Renal pelvis (tissue), 1 donor: ENCODE measurements at regions not wholly inside any gene's neighbourhood (a gene's known extent, or its start where the extent isn't known, plus 50 kb on each side); places are given as distances from the start of the nearest gene placed in this dataset.
A peak's percentile ranks its signal among the peaks of the same experiment; 100 is the strongest.
"Not testable (repeated sequence)": the region's sequence is repeated elsewhere in the genome, so short reads cannot be mapped to it uniquely, and the experiment has no call there.

ENCODE experiments used
- DNase-seq: peaks from one replicate; pipeline ENCODE4 v3.0.0-alpha.2; 2013

GRCh38 chr1:146510248-146510983 is 281.6 kb upstream of the NOTCH2NLA start:
- not testable (repeated sequence) for DNase-seq

DNA sequence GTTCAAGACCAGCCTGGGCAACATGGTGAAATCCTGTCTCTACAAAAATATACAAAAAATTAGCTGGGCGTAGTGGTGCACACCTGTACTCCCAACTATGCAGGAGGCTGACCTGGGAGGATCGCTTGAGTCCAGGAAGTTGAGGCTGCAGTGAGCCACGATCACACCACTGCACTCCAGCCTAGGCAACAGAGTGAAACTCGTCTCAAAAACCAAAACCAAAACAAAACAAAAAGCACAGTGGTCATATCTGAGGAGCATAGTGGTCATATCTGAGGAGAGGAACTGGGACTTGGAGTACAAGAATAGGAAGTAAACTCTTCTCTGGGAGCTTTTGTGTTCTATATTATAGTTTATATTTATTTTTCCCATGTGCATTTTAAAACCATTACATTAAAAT is 275.3 kb upstream of the NOTCH2NLA start:
- not testable (repeated sequence) for DNase-seq

DNA sequence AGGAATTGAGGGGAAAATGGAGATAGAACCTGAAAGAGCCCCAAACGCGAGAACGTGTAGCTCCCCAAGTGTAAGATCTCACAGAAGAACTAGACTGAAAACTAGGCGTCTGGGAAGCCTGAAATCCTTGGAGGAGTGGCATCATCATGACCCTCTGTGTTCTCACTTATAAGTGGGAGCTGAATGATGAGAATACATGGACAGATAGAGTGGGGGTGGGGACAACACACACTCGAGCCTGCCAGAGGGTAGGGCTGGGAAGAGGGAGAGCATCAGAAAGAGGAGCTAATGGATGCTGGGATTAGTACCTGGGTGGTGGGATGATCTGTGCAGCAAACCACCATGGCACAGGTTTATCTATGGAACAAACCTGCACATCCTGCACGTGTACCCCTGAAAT is 258.7 kb upstream of the NOTCH2NLA start:
- not testable (repeated sequence) for DNase-seq

DNA sequence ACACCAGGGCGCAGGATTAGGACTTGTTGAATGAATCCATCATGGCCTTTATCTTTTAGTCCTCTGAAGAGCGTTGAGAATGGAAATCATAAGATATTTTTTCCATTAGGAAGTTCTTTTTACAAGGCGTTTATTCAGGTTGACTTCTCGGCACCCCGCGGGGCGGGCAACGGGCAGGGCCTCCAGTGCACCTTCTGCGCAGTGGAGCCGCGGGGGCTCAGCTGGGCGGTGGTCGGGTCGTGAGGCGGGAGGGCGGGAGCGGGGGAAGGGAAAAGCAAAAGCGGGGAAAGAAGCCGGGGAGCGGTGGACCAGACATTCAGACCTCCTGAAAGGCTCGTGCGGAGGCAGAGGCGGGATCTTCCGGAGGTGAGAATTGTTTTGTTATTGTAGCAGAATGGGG is 258.3 kb upstream of the NOTCH2NLA start:
- not testable (repeated sequence) for DNase-seq

DNA sequence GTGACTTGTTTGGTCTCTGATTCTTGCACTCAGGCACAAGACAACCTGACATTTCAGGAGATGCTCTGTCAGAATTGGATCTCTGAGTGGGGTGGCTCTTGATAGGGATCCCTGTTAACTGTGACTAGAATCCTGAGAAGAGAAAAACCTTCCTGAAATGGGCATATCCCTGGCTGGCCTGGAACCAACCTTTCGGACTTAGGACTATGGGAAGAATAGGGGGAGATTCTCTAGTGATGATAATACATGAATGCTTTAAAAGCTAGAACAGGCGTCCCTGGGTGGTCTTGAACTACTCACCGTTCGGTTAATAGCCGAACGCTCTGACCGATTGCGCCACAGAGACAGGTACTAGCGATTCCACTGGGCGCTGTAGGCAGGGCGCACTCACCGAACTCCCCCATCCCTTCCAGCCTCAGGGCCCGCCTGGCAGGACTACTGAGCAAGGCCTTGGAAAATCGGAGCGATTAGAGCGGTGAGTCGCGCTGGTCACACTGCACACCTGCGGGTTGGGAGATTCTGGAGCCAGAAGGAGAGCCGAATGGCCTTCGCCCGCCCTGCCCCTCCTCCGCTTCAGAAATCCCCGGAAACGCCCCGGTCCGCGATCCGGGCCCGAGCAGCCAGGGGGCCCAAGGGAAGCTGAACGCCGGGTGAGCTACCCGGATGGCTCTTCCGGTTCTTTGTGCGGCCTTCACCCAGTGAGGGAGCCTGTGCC is 257.6 kb upstream of the NOTCH2NLA start:
- not testable (repeated sequence) for DNase-seq

DNA sequence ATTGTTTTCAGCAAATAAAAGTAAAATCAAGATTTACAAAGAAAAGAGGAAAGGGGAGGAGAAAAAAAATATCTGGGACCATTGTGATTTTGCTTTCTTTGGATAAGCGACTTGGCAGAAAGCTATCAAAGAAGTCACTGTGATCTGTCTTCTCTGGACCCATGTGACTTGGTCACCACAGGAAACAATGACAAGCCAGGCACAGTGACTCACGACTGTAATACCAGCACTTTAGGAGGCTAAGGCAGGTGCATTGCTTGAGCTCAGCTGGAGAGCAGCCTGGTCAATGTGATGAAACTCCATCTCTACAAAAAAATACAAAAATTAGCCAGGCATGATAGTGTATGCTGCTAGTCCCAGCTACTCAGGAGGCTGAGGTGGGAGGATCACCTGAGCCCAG is 255.4 kb upstream of the NOTCH2NLA start:
- DNase-seq = not testable (repeated sequence)

DNA sequence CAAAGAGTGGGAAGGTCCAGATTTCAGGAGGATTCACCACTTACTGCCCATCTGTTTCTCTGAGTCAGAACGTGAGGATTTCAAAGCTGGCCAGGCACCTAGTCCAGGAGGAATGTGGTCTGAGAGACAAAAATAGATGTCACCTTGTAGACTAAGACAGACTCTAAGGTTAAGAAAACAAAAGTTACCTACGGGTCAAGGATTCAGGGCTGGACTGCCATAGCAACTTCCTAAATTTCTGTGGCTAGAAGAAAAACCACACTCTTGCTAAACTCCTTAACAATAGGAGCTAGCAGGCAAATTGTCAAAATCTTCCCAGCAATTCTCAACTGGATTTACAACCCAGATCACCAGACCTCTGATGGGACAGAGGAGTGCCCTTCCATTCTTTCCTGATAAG is 250.4 kb upstream of the NOTCH2NLA start:
- not testable (repeated sequence) for DNase-seq

- DNase-seq = not testable (repeated sequence)
Observed at GRCh38 chr1:146478125-146478720, 249.4 kb upstream of the NOTCH2NLA start.

- not testable (repeated sequence) for DNase-seq
Observed at GRCh38 chr1:146475086-146475485, 246.3 kb upstream of the NOTCH2NLA start.

GRCh38 chr1:146474216-146474615 is 245.4 kb upstream of the NOTCH2NLA start:
- not testable (repeated sequence) for DNase-seq

DNA sequence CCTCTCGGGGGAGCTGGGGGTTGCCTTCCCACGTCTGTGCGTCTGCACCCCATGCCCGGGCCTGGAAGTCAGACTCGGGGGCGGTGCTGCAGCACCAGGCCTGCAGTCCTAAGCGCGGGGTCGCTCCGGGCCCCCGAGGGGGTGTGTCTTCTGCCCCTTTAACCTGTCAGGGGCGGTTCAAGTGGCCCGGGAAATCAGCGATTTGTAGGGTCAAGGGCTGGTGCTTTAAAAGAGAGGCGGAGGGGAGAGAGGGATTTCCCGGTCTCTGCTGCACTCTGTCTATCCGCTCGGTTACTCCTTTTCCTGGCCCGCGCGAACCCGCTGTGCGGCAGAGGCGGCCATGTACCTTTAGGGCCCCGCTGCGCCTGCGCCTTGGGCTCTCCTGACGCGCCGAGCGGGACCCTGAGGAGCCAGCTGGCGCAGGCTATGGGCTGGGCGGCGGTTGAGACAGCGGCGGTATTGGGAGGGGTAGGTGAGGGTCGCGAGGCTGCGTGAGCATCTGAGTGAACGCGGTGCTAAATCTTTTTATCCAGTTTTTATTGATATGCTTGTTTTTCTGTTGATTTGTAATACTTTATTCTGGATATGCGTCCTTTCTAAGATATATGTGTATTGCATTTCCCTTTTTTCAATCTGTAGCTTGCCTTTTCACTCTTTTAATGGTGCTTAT is 243.5 kb upstream of the NOTCH2NLA start:
- peak; percentile 71 for DNase-seq

- not testable (repeated sequence) for DNase-seq
Observed at GRCh38 chr1:146459939-146460338, 231.1 kb upstream of the NOTCH2NLA start.

DNA sequence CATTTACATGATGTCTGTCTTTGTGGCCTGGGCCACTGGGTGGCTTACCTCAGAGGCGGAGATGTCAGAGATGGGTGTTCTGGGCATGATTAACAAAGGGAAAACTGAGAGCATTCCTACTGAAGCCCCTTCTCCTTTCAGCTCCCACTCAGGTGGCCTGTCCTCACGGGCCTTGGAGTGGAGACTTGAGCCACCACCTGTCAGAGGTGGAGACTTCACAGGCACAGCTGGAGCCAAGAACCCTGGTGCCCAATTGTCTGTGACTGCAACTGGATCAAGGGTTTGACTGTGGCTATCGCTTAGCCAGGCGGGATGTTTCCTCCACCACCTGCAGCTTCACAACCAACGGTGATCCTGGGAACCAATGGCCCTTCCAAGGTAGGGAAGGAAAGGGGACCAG is 230.5 kb upstream of the NOTCH2NLA start:
- not testable (repeated sequence) for DNase-seq

DNA sequence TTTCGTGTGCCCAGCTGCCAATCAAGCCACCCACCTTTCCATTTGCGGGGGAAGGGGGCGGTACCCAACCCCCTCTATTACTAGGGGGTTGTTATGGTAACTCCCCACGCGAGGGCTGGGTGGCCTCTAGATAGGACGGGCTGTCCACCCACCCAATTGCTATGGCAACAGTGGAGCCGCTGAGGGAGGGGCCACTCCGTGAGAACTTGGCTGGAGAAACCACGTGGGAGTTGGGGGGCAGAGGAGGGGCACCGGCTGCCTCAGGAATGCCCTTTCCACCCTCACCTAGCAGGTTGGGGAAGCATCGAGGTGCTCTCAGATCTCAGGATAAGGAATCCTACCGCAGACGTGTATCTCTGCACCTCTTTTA is 220.0 kb upstream of the NOTCH2NLA start:
- not testable (repeated sequence) for DNase-seq

GRCh38 chr1:146448212-146448876 is 219.5 kb upstream of the NOTCH2NLA start:
- not testable (repeated sequence) for DNase-seq

DNA sequence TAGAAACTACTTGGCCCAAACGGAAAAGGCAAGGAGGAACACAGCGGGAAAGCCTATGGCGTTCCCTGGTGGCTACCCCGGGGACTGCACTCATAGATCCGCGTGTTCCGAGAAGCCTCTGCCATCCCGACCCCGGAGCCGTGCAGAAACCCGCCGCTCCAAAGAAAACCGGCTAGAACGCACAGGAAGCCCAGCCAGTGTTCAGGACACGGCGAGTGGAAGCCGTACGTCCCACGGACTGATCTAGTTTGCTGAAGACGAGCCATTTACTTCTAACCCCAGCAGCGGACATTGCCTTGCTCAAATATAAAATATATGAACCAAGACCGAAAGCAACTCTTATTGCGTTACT is 215.0 kb upstream of the NOTCH2NLA start:
- DNase-seq = peak; percentile 7

GRCh38 chr1:146443088-146443870 is 214.5 kb upstream of the NOTCH2NLA start:
- DNase-seq = not testable (repeated sequence)

DNA sequence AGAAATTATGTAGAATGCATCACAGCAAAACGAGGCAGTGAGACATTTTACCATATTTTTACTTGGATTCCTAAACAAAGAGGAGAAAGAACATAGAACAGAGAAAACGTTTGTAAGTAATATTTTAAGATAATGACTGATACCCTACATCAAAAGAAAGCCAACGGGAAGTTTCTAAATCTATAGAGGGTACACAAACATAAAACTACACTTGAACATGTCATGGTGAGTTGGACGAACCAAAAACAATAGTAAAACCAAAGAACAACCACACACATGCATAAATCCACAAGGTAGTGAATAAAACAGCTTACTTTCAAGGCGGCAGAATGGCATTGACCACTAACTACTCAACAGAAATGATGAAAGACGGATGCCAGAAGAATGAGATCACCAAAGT is 209.7 kb upstream of the NOTCH2NLA start:
- not testable (repeated sequence) for DNase-seq

DNA sequence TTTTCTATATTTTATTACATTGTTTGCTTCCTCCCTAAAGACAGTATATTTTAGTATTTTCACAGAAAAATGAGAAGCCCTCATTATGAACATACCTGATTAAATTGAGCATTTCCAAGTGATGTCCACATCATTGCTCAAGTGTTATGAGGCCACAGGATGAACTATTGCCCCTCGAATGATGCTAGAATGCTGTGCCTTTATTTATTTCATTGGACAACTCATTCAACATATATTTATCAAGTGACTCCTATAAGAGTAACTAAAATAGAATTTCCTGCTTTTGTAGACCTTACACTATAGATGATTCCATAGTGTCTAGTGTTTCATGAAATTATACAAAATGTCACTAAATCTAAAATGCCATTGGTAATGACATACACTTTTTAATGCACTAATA is 187.8 kb upstream of the NOTCH2NLA start:
- DNase-seq = not testable (repeated sequence)

DNA sequence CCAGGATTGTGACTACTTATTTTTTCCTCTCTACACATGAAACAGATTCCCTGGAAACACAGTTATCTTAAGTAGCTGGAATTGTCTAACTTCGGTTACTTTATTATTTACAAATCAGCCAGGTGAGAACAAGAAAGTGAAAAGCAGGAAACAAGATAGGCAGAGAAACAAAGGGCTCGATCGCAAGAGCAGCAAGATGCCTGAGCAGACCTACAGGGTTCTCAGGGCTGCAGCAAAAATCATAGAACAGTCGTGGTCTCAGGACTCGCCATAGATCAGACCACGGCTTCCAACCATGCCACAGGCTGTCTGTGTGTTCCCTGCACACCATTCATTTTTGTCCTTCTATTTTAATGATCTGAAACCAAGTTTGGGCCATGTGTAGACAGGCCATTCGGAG is 186.2 kb upstream of the NOTCH2NLA start:
- not testable (repeated sequence) for DNase-seq

DNA sequence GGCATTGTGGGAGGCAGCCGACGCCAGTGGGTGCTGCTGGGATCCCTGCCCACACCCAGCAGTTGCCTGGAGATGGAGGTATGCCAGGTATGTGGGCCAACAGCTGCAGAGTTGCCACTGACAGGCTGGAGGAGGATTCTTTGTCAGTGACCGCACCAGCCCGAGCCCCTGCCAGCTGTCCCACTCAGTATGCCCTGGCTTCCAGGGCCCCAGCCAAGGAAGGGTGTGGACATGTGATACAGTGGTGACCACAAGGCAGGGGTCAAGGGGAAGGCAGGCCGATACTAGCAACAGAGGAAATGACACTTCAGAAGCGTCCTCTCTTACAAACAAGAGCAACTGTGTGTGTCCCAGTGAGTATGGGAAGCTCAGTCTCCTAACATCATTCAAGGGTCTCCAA is 185.1 kb upstream of the NOTCH2NLA start:
- peak; percentile 16 for DNase-seq
